GM23338 (cell line): ENCODE measurements at regions not wholly inside any gene's neighbourhood (a gene's known extent, or its start where the extent isn't known, plus 50 kb on each side); places are given as distances from the start of the nearest gene placed in this dataset.

Source experiments
- CREB1 ChIP-seq: fragments of 250-450 bp; sonication (Bioruptor Pico); IDR thresholded peaks from 2 replicates; pipeline ENCODE4 v1.5.0; 2020; ENCODE audit warnings: low read depth, mild to moderate bottlenecking, moderate library complexity
- CTCF ChIP-seq, 2 experiments: fragments of 200-600 bp in 1 of 2; sonication (generic) in 1 of 2; conservative IDR thresholded peaks; 2 replicates each; pipeline versions ENCODE4 v1.5.1 to v1.6.1; 2016 to 2017; ENCODE audit warnings: antibody characterized with exemption in 2 of 2, low read depth in 2 of 2, mild to moderate bottlenecking in 2 of 2, moderate library complexity in 1 of 2
- ETS1 ChIP-seq: IDR thresholded peaks from 2 replicates; pipeline ENCODE4 v1.6.1; 2016; ENCODE audit warnings: antibody characterized with exemption
- EZH2 ChIP-seq: fragments of 200-600 bp; sonication (generic); IDR thresholded peaks from one replicate; pipeline ENCODE4 v1.8.0; 2017; ENCODE audit warnings: antibody characterized with exemption, mild to moderate bottlenecking, low read depth; ENCODE audit not compliant: unreplicated experiment
- EZH2phosphoT487 ChIP-seq: fragments of 200-600 bp; sonication (generic); IDR thresholded peaks from one replicate; pipeline ENCODE4 v1.8.1; 2018; ENCODE audit warnings: antibody characterized with exemption; ENCODE audit not compliant: unreplicated experiment
- JUNB ChIP-seq: IDR thresholded peaks from one replicate; pipeline ENCODE4 v1.6.1; 2016; ENCODE audit warnings: antibody characterized with exemption; ENCODE audit not compliant: unreplicated experiment
- NANOG ChIP-seq: IDR thresholded peaks from 2 replicates; pipeline ENCODE4 v1.6.1; 2016; ENCODE audit warnings: antibody characterized with exemption, borderline replicate concordance
- POLR2AphosphoS5 ChIP-seq: IDR thresholded peaks from 2 replicates; pipeline ENCODE4 v1.6.1; 2016; ENCODE audit warnings: antibody characterized with exemption, low read depth
- REST ChIP-seq: IDR thresholded peaks from one replicate; pipeline ENCODE4 v1.6.1; 2018; ENCODE audit warnings: antibody characterized with exemption; ENCODE audit not compliant: unreplicated experiment
- STAT1 ChIP-seq: IDR thresholded peaks from one replicate; pipeline ENCODE4 v1.6.1; 2016; ENCODE audit warnings: antibody characterized with exemption; ENCODE audit not compliant: unreplicated experiment
- ZNF331 ChIP-seq: fragments of 250-450 bp; sonication (Bioruptor Pico); IDR thresholded peaks from 2 replicates; pipeline ENCODE4 v1.5.0; 2020; ENCODE audit warnings: low read depth, mild to moderate bottlenecking, moderate library complexity
- ZNF462 ChIP-seq: fragments of 250-450 bp; sonication (Bioruptor Pico); IDR thresholded peaks from 2 replicates; pipeline ENCODE4 v1.5.0; 2020; ENCODE audit warnings: mild to moderate bottlenecking, moderate library complexity

GRCh38 chr13:67440236-67440975 is 210.3 kb upstream of the PCDH9 start:
- TF ChIP-seq CTCF (conservative IDR thresholded peaks at IDR 0.05; ENCODE audit: low read depth in 2 of 2) (no peak), CREB1 (CRISPR knock-in tag) (no peak), EZH2 (no peak), EZH2phosphoT487 (no peak), JUNB (no peak), REST (no peak), POLR2AphosphoS5 (no peak), STAT1 (no peak), ZNF331 (CRISPR knock-in tag) (no peak), NANOG (no peak), ETS1 (no peak), ZNF462 (CRISPR knock-in tag) (no peak)
